Progenitor cell of endocrine pancreas (in vitro differentiated cells): ENCODE measurements at regions not wholly inside any gene's neighbourhood (a gene's known extent, or its start where the extent isn't known, plus 50 kb on each side); places are given as distances from the start of the nearest gene placed in this dataset.

Experiments
- DNase-seq: peaks from one replicate; pipeline ENCODE4 v3.0.0; 2021; ENCODE audit warnings: low spot score; ENCODE audit not compliant: unreplicated experiment
- H3K27ac Mint-ChIP-seq: 2 replicates; pipeline ENCODE4 v1.8.0; 2021; ENCODE audit warnings: mild to moderate bottlenecking, moderate library complexity, mixed read lengths
- H3K27me3 Mint-ChIP-seq: 2 replicates; pipeline ENCODE4 v1.8.0; 2021; ENCODE audit warnings: mixed read lengths
- H3K36me3 Mint-ChIP-seq: 2 replicates; pipeline ENCODE4 v1.8.0; 2022; ENCODE audit warnings: mixed read lengths; ENCODE audit not compliant: insufficient read depth
- H3K4me1 Mint-ChIP-seq: 2 replicates; pipeline ENCODE4 v1.8.0; 2021; ENCODE audit warnings: low read depth, mixed read lengths
- H3K4me3 Mint-ChIP-seq: 2 replicates; pipeline ENCODE4 v1.8.0; 2021; ENCODE audit warnings: low read depth, mild to moderate bottlenecking, moderate library complexity, mixed read lengths
- H3K9me3 Mint-ChIP-seq: 2 replicates; pipeline ENCODE4 v1.8.0; 2021; ENCODE audit warnings: low read depth, mixed read lengths
- TF ChIP-seq, protein P1 (sequence below): fragments of 200-600 bp; sonication (generic); IDR thresholded peaks from one replicate; pipeline ENCODE4 v1.5.0; 2021; ENCODE audit warnings: antibody characterized with exemption, mild to moderate bottlenecking; ENCODE audit not compliant: unreplicated experiment

DNA sequence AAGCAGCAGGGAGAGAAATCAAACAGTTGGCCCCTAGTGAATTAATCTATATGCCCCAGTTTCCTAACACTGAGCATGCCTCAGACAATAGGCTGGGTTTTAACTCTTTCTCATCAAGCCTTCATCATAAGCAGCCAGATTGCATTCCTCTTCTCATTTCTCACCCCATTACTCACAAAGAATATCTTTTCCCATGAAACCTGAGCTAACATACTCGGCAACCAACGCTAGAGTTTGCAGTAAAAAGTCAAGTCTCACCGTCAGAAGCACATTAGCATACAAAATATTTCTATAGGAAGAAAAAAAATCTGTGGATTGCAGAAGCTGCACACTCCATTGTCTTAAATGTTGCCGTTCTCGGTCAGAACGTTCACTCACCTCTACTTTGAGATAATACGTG is 429.9 kb upstream of the ARID1B start:
- H3K4me3 Mint-ChIP-seq = no peak overlapping the region
- no peaks in the 10 kb centered on the region for H3K36me3 Mint-ChIP-seq
- H3K9me3 Mint-ChIP-seq = peaks cover 3% of the 10 kb centered on the region
- H3K4me1 Mint-ChIP-seq = peaks cover 6% of the 10 kb centered on the region
- no peaks in the 10 kb centered on the region for H3K27me3 Mint-ChIP-seq
- no peak for DNase-seq
- TF ChIP-seq, protein P1, sequence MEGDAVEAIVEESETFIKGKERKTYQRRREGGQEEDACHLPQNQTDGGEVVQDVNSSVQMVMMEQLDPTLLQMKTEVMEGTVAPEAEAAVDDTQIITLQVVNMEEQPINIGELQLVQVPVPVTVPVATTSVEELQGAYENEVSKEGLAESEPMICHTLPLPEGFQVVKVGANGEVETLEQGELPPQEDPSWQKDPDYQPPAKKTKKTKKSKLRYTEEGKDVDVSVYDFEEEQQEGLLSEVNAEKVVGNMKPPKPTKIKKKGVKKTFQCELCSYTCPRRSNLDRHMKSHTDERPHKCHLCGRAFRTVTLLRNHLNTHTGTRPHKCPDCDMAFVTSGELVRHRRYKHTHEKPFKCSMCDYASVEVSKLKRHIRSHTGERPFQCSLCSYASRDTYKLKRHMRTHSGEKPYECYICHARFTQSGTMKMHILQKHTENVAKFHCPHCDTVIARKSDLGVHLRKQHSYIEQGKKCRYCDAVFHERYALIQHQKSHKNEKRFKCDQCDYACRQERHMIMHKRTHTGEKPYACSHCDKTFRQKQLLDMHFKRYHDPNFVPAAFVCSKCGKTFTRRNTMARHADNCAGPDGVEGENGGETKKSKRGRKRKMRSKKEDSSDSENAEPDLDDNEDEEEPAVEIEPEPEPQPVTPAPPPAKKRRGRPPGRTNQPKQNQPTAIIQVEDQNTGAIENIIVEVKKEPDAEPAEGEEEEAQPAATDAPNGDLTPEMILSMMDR = no peak
- H3K27ac Mint-ChIP-seq = no peak overlapping the region

DNA sequence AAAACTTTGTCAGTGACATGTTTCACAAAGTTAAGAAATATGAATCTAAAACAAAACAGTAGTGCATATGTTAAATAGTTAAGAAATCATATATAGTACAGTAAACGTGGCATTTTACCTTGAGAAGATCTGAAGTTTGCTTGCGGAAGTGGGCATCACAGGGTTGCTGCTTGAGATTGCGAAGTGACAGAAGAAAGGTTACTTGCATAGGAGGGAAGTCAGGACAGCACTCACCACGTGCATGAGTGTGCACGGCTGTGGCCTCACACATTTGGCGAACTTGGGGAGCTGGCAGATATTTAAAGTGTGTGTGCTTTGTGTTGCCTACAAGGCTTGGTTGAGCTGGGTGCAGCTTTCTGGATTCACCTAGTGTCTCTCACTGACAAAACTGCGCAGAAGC is 431.5 kb upstream of the ARID1B start:
- no peaks in the 10 kb centered on the region for H3K27me3 Mint-ChIP-seq
- peaks cover 6% of the 10 kb centered on the region for H3K4me1 Mint-ChIP-seq
- DNase-seq = no peak
- H3K27ac Mint-ChIP-seq = no peak overlapping the region
- no peaks in the 10 kb centered on the region for H3K36me3 Mint-ChIP-seq
- H3K4me3 Mint-ChIP-seq = no peak overlapping the region
- TF ChIP-seq, protein P1 = no peak
- H3K9me3 Mint-ChIP-seq = peaks cover 3% of the 10 kb centered on the region

DNA sequence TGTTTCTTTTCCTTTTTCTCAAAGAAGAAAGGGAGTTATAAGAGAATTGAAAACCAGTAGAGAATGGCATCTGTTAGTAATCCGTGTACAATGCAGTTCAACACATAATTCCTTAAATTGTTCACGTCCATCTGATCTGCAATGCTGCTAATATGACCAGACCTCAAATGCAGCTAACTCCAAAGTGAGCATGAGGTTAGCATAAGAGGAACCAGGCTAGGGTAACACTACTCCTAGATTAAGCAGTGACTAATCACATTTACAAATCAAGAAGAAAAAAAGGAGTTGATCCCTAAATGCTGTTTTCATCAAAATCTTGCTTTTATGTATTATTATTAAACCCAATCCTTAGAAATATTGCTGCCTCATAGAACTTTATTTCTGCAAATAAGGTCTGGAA is 432.7 kb upstream of the ARID1B start:
- H3K4me3 Mint-ChIP-seq = no peak overlapping the region

DNA sequence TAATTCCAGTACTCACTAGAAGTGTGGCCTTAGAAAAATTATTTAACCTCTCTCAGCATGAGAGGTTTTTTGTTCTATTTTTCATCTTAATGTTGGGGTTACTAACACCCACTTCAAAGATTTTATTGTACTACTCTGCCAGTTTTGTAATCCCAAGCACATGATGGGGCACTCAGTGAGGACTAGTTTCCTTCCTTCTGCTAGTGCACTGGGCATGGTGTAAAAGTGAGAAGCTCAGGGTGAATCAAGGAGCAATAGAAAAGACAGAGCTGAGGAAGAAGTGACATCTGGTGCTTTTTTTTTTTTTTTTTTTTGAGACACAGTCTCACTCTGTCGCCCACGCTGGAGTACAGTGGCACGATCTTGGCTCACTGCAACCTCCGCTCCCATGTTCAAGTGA is 439.4 kb upstream of the ARID1B start:
- H3K4me3 Mint-ChIP-seq = no peak overlapping the region
- no peaks in the 10 kb centered on the region for H3K4me1 Mint-ChIP-seq
- no peak for DNase-seq
- H3K27me3 Mint-ChIP-seq = no peaks in the 10 kb centered on the region
- no peak overlapping the region for H3K27ac Mint-ChIP-seq
- peaks cover 7% of the 10 kb centered on the region for H3K9me3 Mint-ChIP-seq
- H3K36me3 Mint-ChIP-seq = peaks cover 6% of the 10 kb centered on the region
- TF ChIP-seq, protein P1 = no peak

More for the DNA sequence above, 432.7 kb upstream of the ARID1B start:
- H3K4me1 Mint-ChIP-seq = peaks cover 6% of the 10 kb centered on the region
- H3K27ac Mint-ChIP-seq = no peak overlapping the region
- TF ChIP-seq, protein P1 = no peak
- no peaks in the 10 kb centered on the region for H3K36me3 Mint-ChIP-seq
- H3K27me3 Mint-ChIP-seq = no peaks in the 10 kb centered on the region
- DNase-seq = no peak
- H3K9me3 Mint-ChIP-seq = peaks cover 3% of the 10 kb centered on the region

DNA sequence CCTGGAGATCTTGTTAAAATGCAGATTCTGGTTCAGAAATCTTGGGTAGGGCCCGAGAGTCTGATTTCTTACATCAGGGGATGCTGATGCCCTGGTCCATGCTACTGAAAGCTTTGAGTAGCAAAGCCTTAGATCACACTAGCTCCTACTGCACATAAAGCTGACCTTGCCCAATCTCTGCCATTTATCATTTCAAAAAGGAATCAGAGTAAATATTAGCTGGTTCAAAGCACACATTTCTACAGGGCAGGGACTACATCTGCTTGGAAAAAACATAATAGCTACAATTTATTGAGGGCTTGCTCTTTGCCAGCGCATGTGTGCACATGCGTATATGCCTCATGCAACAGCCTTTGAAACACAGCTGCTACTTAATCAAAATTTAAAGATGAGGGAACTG is 440.4 kb upstream of the ARID1B start:
- no peak overlapping the region for H3K4me3 Mint-ChIP-seq
- no peak for DNase-seq
- H3K27me3 Mint-ChIP-seq = no peaks in the 10 kb centered on the region
- peaks cover 14% of the 10 kb centered on the region for H3K9me3 Mint-ChIP-seq
- no peaks in the 10 kb centered on the region for H3K4me1 Mint-ChIP-seq
- H3K27ac Mint-ChIP-seq = no peak overlapping the region
- H3K36me3 Mint-ChIP-seq = peaks cover 6% of the 10 kb centered on the region
- TF ChIP-seq, protein P1 = no peak

DNA sequence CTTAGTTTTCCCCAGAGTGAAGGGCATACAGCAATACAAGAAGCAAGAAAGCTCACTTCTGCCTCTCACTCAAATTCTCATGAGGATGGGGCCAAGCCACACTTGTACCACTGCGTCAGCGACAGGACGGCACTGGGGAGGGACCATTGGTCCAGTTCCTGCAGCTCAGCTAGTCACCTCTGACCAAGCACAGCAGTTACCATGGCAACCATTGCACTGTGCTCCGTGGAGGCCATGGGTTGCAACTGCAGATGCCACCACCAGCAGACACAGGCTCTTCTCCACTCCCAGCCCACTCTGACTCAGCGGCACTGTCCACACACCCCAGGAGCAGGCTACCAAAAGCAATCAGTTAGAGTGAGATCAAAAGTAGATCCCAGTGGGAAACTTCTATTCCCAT is 441.1 kb upstream of the ARID1B start:
- DNase-seq = no peak
- H3K27me3 Mint-ChIP-seq = no peaks in the 10 kb centered on the region
- TF ChIP-seq, protein P1 = no peak
- peaks cover 21% of the 10 kb centered on the region for H3K9me3 Mint-ChIP-seq
- H3K4me1 Mint-ChIP-seq = no peaks in the 10 kb centered on the region
- peaks cover 7% of the 10 kb centered on the region for H3K36me3 Mint-ChIP-seq
- H3K4me3 Mint-ChIP-seq = no peak overlapping the region
- H3K27ac Mint-ChIP-seq = no peak overlapping the region
